SK-N-SH (cell line): ENCODE measurements at regions not wholly inside any gene's neighbourhood (a gene's known extent, or its start where the extent isn't known, plus 50 kb on each side); places are given as distances from the start of the nearest gene placed in this dataset.

Experiments
- CTCF ChIA-PET: fragments of 300-600, 350-600 bp; formaldehyde crosslinking; extraction: SDS; loops from one replicate; lab custom pipeline; 2021; lab: Yijun Ruan, JAX
- POLR2A ChIA-PET: fragments of 350-600 bp; sonication (Branson Sonifier 250); formaldehyde crosslinking; extraction: SDS; loops from one replicate; lab custom pipeline; 2020; ENCODE audit warnings: antibody characterized with exemption, inconsistent platforms; lab: Yijun Ruan, JAX
- DNase-seq: peaks from one replicate; pipeline ENCODE4 v3.0.0; 2012
- H2AFZ ChIP-seq: fragments of 200-600 bp; sonication (generic); 2 replicates; pipeline ENCODE4 v1.8.1; 2016; ENCODE audit warnings: antibody characterized with exemption, mild to moderate bottlenecking, low read depth
- H3F3A ChIP-seq: fragments of 200-600 bp; sonication (generic); replicated peaks from 2 replicates; pipeline ENCODE3; 2016; ENCODE audit warnings: antibody characterized with exemption, mild to moderate bottlenecking; ENCODE audit not compliant: insufficient read depth
- H3K27ac ChIP-seq, 2 experiments: fragments of 200-500 bp in 1 of 2; fragments of 200-600 bp in 1 of 2; sonication (Bioruptor generic) in 1 of 2; sonication (generic), shearing (Covaris generic) in 1 of 2; 2 replicates each; pipeline versions ENCODE4 v1.5.1 to v1.6.1; 2014 to 2016; ENCODE audit warnings: low read depth in 2 of 2, inconsistent platforms in 1 of 2, low read length in 1 of 2, mild to moderate bottlenecking in 1 of 2, mixed read lengths in 1 of 2
- H3K27me3 ChIP-seq: fragments of 200-600 bp; sonication (generic), shearing (Covaris generic); 2 replicates; pipeline ENCODE4 v1.6.1; 2016; ENCODE audit warnings: mixed run types; ENCODE audit not compliant: insufficient read depth
- H3K36me3 ChIP-seq, 2 experiments: fragments of 200-500 bp in 1 of 2; fragments of 200-600 bp in 1 of 2; sonication (Bioruptor generic) in 1 of 2; sonication (generic) in 1 of 2; replicated peaks in 1 of 2; 2 replicates each; pipeline versions ENCODE3 to v1.5.1; 2014 to 2016; ENCODE audit warnings: low read length in 1 of 2, mild to moderate bottlenecking in 1 of 2; ENCODE audit not compliant: insufficient read depth in 2 of 2, control insufficient read depth in 1 of 2
- H3K4me1 ChIP-seq, 2 experiments: fragments of 200-500 bp in 1 of 2; fragments of 200-600 bp in 1 of 2; sonication (Bioruptor generic) in 1 of 2; sonication (generic), shearing (Covaris generic) in 1 of 2; 2 replicates each; pipeline versions ENCODE4 v1.5.1 to v1.6.1; 2014 to 2016; ENCODE audit warnings: low read depth in 1 of 2, low read length in 1 of 2, mixed run types in 1 of 2; ENCODE audit not compliant: insufficient read depth in 2 of 2, control insufficient read depth in 1 of 2
- H3K4me2 ChIP-seq: fragments of 200-600 bp; sonication (generic), shearing (Covaris generic); 2 replicates; pipeline ENCODE4 v1.6.1; 2017; ENCODE audit warnings: mixed run types
- H3K4me3 ChIP-seq, 2 experiments: fragments of 200-500 bp in 1 of 2; fragments of 200-600 bp in 1 of 2; sonication (Bioruptor generic) in 1 of 2; sonication (generic), shearing (Covaris generic) in 1 of 2; 2 replicates each; pipeline versions ENCODE4 v1.5.1 to v1.8.1; 2014 to 2016; ENCODE audit warnings: low read depth in 2 of 2, inconsistent platforms in 1 of 2, low read length in 1 of 2, mild to moderate bottlenecking in 1 of 2, mixed read lengths in 1 of 2, moderate library complexity in 1 of 2
- H3K79me2 ChIP-seq: fragments of 200-600 bp; sonication (generic); 2 replicates; pipeline ENCODE4 v1.8.1; 2017; ENCODE audit warnings: mild to moderate bottlenecking; ENCODE audit not compliant: insufficient read depth
- H3K9ac ChIP-seq: fragments of 200-600 bp; sonication (generic); 2 replicates; pipeline ENCODE4 v1.6.1; 2017; ENCODE audit warnings: mixed run types
- H3K9me2 ChIP-seq: fragments of 200-600 bp; sonication (generic); 2 replicates; pipeline ENCODE4 v1.6.1; 2017; ENCODE audit warnings: mixed run types
- H3K9me3 ChIP-seq: fragments of 200-600 bp; sonication (generic); 2 replicates; pipeline ENCODE4 v1.6.1; 2017; ENCODE audit warnings: mixed run types, mild to moderate bottlenecking, moderate library complexity
- H4K20me1 ChIP-seq: fragments of 200-600 bp; sonication (generic); 2 replicates; pipeline ENCODE4 v1.6.1; 2017; ENCODE audit warnings: mild to moderate bottlenecking, mixed run types; ENCODE audit not compliant: insufficient read depth
- ELF1 ChIP-seq: IDR thresholded peaks from 2 replicates; pipeline ENCODE4 v1.4.0; 2012
- EP300 ChIP-seq, 2 experiments: IDR thresholded peaks; 2 replicates each; pipeline versions ENCODE4 v1.4.0 to v1.6.1; 2012; ENCODE audit warnings: borderline replicate concordance in 1 of 2, low read depth in 1 of 2, low read length in 1 of 2
- EZH2phosphoT487 ChIP-seq: fragments of 200-600 bp; sonication (generic); IDR thresholded peaks from 2 replicates; pipeline ENCODE4 v1.6.1; 2017; ENCODE audit warnings: low read depth, mixed run types, mild to moderate bottlenecking, antibody characterized with exemption, moderate library complexity, borderline replicate concordance
- JUND ChIP-seq: IDR thresholded peaks from 2 replicates; pipeline ENCODE4 v1.4.0; 2012
- NFIC ChIP-seq: IDR thresholded peaks from 2 replicates; pipeline ENCODE4 v1.4.0; 2012; ENCODE audit warnings: borderline replicate concordance
- RAD21 ChIP-seq: IDR thresholded peaks from 2 replicates; pipeline ENCODE4 v1.6.1; 2012; ENCODE audit warnings: mild to moderate bottlenecking, low read length
- RCOR1 ChIP-seq: fragments of 150-350 bp; IDR thresholded peaks from 2 replicates; pipeline ENCODE4 v1.6.1; 2017; ENCODE audit warnings: antibody characterized with exemption, low read length
- RFX5 ChIP-seq: IDR thresholded peaks from 2 replicates; pipeline ENCODE4 v1.6.1; 2012; ENCODE audit warnings: mild to moderate bottlenecking, improper control_type of control experiment, low read length
- SIN3A ChIP-seq: IDR thresholded peaks from 2 replicates; pipeline ENCODE4 v1.6.1; 2012; ENCODE audit warnings: low read depth, mild to moderate bottlenecking, low read length, moderate library complexity, borderline replicate concordance
- TAF1 ChIP-seq: IDR thresholded peaks from 2 replicates; pipeline ENCODE4 v1.6.1; 2012; ENCODE audit warnings: low read depth, mild to moderate bottlenecking, low read length, moderate library complexity, borderline replicate concordance
- TCF12 ChIP-seq: IDR thresholded peaks from 2 replicates; pipeline ENCODE4 v1.4.0; 2012
- USF1 ChIP-seq: IDR thresholded peaks from 2 replicates; pipeline ENCODE4 v1.4.0; 2012; ENCODE audit warnings: low read depth, borderline replicate concordance
- WGBS: methylation state at CpG from one replicate; pipeline ENCODE4 v1.1.6; 2017; ENCODE audit warnings: low lambda C conversion rate; 5-methylcytosine and 5-hydroxymethylcytosine counted together
- TF ChIP-seq, protein P1 (sequence below): IDR thresholded peaks from 2 replicates; pipeline ENCODE4 v1.4.0; 2012; ENCODE audit warnings: low read depth
- TF ChIP-seq, protein P2 (sequence below): fragments of 200-600 bp; sonication (generic); IDR thresholded peaks from 2 replicates; pipeline ENCODE4 v1.6.1; 2017; ENCODE audit warnings: antibody characterized with exemption, mild to moderate bottlenecking, moderate library complexity

DNA sequence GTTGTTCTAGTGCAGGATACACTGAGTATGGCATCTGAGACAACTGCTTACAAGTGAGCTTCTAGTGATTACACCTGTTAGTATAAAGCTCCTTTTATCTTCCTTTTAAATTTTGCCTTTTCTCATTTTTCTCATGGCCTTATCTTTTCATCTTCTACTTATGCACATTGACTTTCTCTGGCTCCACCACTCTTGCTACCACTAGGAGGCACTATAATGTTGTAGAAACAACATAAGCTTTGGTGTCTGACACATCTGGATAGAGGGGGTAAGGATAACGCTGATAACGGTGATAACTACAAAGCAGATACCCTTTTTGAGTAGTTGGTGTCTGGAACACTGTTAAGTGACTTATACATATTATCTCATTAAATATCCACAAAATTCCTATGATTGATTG, 187.4 kb upstream of the TEX13C start:
- no peaks in the 10 kb centered on the region for H3K79me2 ChIP-seq
- H3K27ac ChIP-seq: no peak overlapping the region
- no peaks in the 10 kb centered on the region for H3K4me1 ChIP-seq
- peak; percentile 14 for DNase-seq
- TF ChIP-seq, protein P1, sequence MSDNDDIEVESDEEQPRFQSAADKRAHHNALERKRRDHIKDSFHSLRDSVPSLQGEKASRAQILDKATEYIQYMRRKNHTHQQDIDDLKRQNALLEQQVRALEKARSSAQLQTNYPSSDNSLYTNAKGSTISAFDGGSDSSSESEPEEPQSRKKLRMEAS: no peak
- no peak for TF ChIP-seq RFX5
- no peak for TF ChIP-seq TCF12
- no peak for TF ChIP-seq EZH2phosphoT487
- TF ChIP-seq, protein P2, sequence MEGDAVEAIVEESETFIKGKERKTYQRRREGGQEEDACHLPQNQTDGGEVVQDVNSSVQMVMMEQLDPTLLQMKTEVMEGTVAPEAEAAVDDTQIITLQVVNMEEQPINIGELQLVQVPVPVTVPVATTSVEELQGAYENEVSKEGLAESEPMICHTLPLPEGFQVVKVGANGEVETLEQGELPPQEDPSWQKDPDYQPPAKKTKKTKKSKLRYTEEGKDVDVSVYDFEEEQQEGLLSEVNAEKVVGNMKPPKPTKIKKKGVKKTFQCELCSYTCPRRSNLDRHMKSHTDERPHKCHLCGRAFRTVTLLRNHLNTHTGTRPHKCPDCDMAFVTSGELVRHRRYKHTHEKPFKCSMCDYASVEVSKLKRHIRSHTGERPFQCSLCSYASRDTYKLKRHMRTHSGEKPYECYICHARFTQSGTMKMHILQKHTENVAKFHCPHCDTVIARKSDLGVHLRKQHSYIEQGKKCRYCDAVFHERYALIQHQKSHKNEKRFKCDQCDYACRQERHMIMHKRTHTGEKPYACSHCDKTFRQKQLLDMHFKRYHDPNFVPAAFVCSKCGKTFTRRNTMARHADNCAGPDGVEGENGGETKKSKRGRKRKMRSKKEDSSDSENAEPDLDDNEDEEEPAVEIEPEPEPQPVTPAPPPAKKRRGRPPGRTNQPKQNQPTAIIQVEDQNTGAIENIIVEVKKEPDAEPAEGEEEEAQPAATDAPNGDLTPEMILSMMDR: peak; percentile 56
- TF ChIP-seq RCOR1: no peak
- peak; percentile 26; the same call in 1 of the 2 replicates for TF ChIP-seq RAD21
- H3K4me2 ChIP-seq: no peak overlapping the region
- no peaks in the 10 kb centered on the region for H3K9me2 ChIP-seq
- no peaks in the 10 kb centered on the region for H3K27me3 ChIP-seq
- ChIA-PET POLR2A (no interaction called here), CTCF (interaction anchor here (0.6 to 2.2 kb wide), 11 partner anchors 8 to 726 kb away, joined by 3 to 15 read pairs (median 4); no protein-coding TSS in a partner anchor)
- H3K4me3 ChIP-seq: no peak overlapping the region
- WGBS: 20% methylated on average over 2 of the region's 2 CpGs
- no peak overlapping the region for H3K9ac ChIP-seq
- H4K20me1 ChIP-seq: no peaks in the 10 kb centered on the region
- no peaks in the 10 kb centered on the region for H3K36me3 ChIP-seq
- H3K9me3 ChIP-seq: no peaks in the 10 kb centered on the region
- no peaks in the 10 kb centered on the region for H3F3A ChIP-seq
- H2AFZ ChIP-seq: no peak overlapping the region

DNA sequence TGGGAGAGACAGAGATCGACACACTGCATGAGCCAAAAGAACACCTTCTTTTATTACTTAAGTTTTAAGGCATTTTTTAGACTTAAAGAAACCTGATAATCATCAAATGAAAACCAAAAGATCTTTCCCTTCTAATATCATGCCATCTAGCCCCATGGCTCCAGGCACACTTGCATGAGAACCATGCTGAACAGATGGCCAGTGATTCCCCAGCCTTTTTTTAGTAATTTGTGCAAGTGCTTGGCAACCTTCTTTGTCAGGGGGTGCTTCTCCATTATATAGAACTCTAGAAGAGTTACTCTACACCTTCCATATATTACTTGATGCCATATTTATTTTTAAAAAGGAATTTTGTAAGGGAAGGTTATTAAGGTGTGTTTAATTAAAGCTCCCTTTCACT, 182.2 kb upstream of the TEX13C start:
- no peak for DNase-seq
- Histone ChIP-seq H4K20me1 (no peaks in the 10 kb centered on the region), H3K4me3 (no peak overlapping the region), H3F3A (no peaks in the 10 kb centered on the region), H3K9ac (no peak overlapping the region), H3K79me2 (no peaks in the 10 kb centered on the region), H3K27me3 (no peaks in the 10 kb centered on the region), H2AFZ (no peak overlapping the region), H3K36me3 (no peaks in the 10 kb centered on the region), H3K9me2 (no peaks in the 10 kb centered on the region), H3K27ac (no peak overlapping the region), H3K9me3 (no peaks in the 10 kb centered on the region), H3K4me2 (no peak overlapping the region), H3K4me1 (no peaks in the 10 kb centered on the region)
- ChIA-PET CTCF (no interaction called here), POLR2A (no interaction called here)
- WGBS: 0% methylated on average over 1 of the region's 1 CpG
- TF ChIP-seq USF1: no peak
- TF ChIP-seq EP300 (IDR thresholded peaks at IDR 0.05; ENCODE audit: borderline replicate concordance in 1 of 2, low read depth in 1 of 2, low read length in 1 of 2): no peak
- TF ChIP-seq ELF1: no peak
- TF ChIP-seq TAF1: no peak
- TF ChIP-seq, protein P2: no peak
- no peak for TF ChIP-seq SIN3A
- TF ChIP-seq JUND: no peak
- TF ChIP-seq RFX5: no peak
- TF ChIP-seq NFIC: no peak
